H9 (cell line): ENCODE measurements at regions not wholly inside any gene's neighbourhood (a gene's known extent, or its start where the extent isn't known, plus 50 kb on each side); places are given as distances from the start of the nearest gene placed in this dataset.
"Not testable (repeated sequence)": the region's sequence is repeated elsewhere in the genome, so short reads cannot be mapped to it uniquely, and the experiment has no call there.

Source experiments
- DNase-seq: peaks from one replicate; pipeline ENCODE4 v3.0.0-alpha.2; 2017
- H2AFZ ChIP-seq: one replicate; pipeline ENCODE4 v1.6.1; 2013; ENCODE audit warnings: mild to moderate bottlenecking, low read length, control low read depth, moderate library complexity
- H2AK5ac ChIP-seq: 2 replicates; pipeline ENCODE4 v1.6.1; 2013; ENCODE audit warnings: low read length, control low read depth, mixed read lengths; ENCODE audit not compliant: insufficient read length
- H2BK120ac ChIP-seq: one replicate; pipeline ENCODE4 v1.6.1; 2013; ENCODE audit warnings: low read depth, mild to moderate bottlenecking, low read length, control low read depth, inconsistent platforms; ENCODE audit not compliant: poor library complexity, severe bottlenecking
- H2BK12ac ChIP-seq: 2 replicates; pipeline ENCODE4 v1.6.1; 2013; ENCODE audit warnings: low read length, control low read depth, mixed read lengths, low read depth; ENCODE audit not compliant: insufficient read length
- H2BK15ac ChIP-seq: 2 replicates; pipeline ENCODE4 v1.6.1; 2013; ENCODE audit warnings: low read depth, low read length, control low read depth
- H2BK20ac ChIP-seq: one replicate; pipeline ENCODE4 v1.6.1; 2013; ENCODE audit warnings: low read depth, mild to moderate bottlenecking, low read length, control low read depth, inconsistent platforms; ENCODE audit not compliant: poor library complexity, severe bottlenecking
- H2BK5ac ChIP-seq: 2 replicates; pipeline ENCODE4 v1.6.1; 2013; ENCODE audit warnings: low read length, control low read depth, mixed read lengths; ENCODE audit not compliant: insufficient read length
- H3K14ac ChIP-seq: 2 replicates; pipeline ENCODE4 v1.6.1; 2013; ENCODE audit warnings: low read length, control low read depth; ENCODE audit not compliant: insufficient read depth
- H3K18ac ChIP-seq: 2 replicates; pipeline ENCODE4 v1.6.1; 2013; ENCODE audit warnings: low read depth, mild to moderate bottlenecking, mixed read lengths, low read length, control low read depth; ENCODE audit not compliant: insufficient read length
- H3K23ac ChIP-seq: 2 replicates; pipeline ENCODE4 v1.6.1; 2013; ENCODE audit warnings: low read length, control low read depth, mixed read lengths, low read depth; ENCODE audit not compliant: insufficient read length
- H3K23me2 ChIP-seq: 2 replicates; pipeline ENCODE4 v1.6.1; 2013; ENCODE audit warnings: low read depth, mild to moderate bottlenecking, mixed read lengths, low read length, control low read depth; ENCODE audit not compliant: insufficient read length, poor library complexity, severe bottlenecking
- H3K27ac ChIP-seq: 2 replicates; pipeline ENCODE4 v1.5.1; 2013; ENCODE audit warnings: low read length, control low read depth, mixed read lengths, low read depth; ENCODE audit not compliant: insufficient read length
- H3K27me3 ChIP-seq: 2 replicates; pipeline ENCODE4 v1.6.1; 2013; ENCODE audit warnings: low read length, control low read depth, inconsistent platforms; ENCODE audit not compliant: insufficient read depth
- H3K4ac ChIP-seq: 2 replicates; pipeline ENCODE4 v1.6.1; 2013; ENCODE audit warnings: low read depth, mild to moderate bottlenecking, control low read depth, inconsistent platforms, low read length, moderate library complexity
- H3K4me1 ChIP-seq: 2 replicates; pipeline ENCODE4 v1.6.1; 2013; ENCODE audit warnings: low read length, control low read depth, inconsistent platforms; ENCODE audit not compliant: insufficient read depth
- H3K4me2 ChIP-seq: 2 replicates; pipeline ENCODE4 v1.6.1; 2013; ENCODE audit warnings: low read length, control low read depth, mixed read lengths; ENCODE audit not compliant: insufficient read length, insufficient read depth
- H3K56ac ChIP-seq: 2 replicates; pipeline ENCODE4 v1.6.1; 2013; ENCODE audit warnings: low read depth, mild to moderate bottlenecking, mixed read lengths, low read length, control low read depth; ENCODE audit not compliant: insufficient read length
- H3K79me1 ChIP-seq: 2 replicates; pipeline ENCODE4 v1.6.1; 2013; ENCODE audit warnings: low read depth, mild to moderate bottlenecking, moderate library complexity, low read length, control low read depth, inconsistent platforms; ENCODE audit not compliant: insufficient read depth, poor library complexity, severe bottlenecking
- H3K79me2 ChIP-seq: 2 replicates; pipeline ENCODE4 v1.6.1; 2013; ENCODE audit warnings: low read length, control low read depth, inconsistent platforms; ENCODE audit not compliant: insufficient read depth
- H3K9ac ChIP-seq: 2 replicates; pipeline ENCODE4 v1.6.1; 2013; ENCODE audit warnings: low read length, control low read depth, mixed read lengths; ENCODE audit not compliant: insufficient read length; ENCODE audit errors: extremely low read depth
- H3K9me3 ChIP-seq: one replicate; pipeline ENCODE4 v1.6.1; 2013; ENCODE audit warnings: low read depth, low read length, inconsistent platforms; ENCODE audit not compliant: control insufficient read depth
- H3T11ph ChIP-seq: one replicate; pipeline ENCODE4 v1.6.1; 2013; ENCODE audit warnings: mild to moderate bottlenecking, low read length, control low read depth, inconsistent platforms
- H4K20me1 ChIP-seq: one replicate; pipeline ENCODE4 v1.6.1; 2013; ENCODE audit not compliant: control insufficient read depth, insufficient read length, insufficient read depth
- H4K5ac ChIP-seq: 2 replicates; pipeline ENCODE4 v1.6.1; 2013; ENCODE audit warnings: low read depth, mild to moderate bottlenecking, mixed read lengths, low read length, control low read depth; ENCODE audit not compliant: insufficient read length
- H4K8ac ChIP-seq: replicated peaks from 2 replicates; pipeline ENCODE4 v1.6.1; 2013; ENCODE audit warnings: low read length, control low read depth, mixed read lengths, low read depth; ENCODE audit not compliant: insufficient read length
- H4K91ac ChIP-seq: 2 replicates; pipeline ENCODE4 v1.6.1; 2013; ENCODE audit warnings: low read depth, mild to moderate bottlenecking, moderate library complexity, mixed read lengths, low read length, control low read depth; ENCODE audit not compliant: insufficient read length
- H3K27ac Mint-ChIP-seq, 3 experiments: 2 replicates in 2 of 3; 3 replicates in 1 of 3; pipeline ENCODE4 v1.8.0; 2020 to 2021; ENCODE audit warnings: mixed read lengths in 3 of 3, mild to moderate bottlenecking in 1 of 3, moderate library complexity in 1 of 3
- H3K27me3 Mint-ChIP-seq: 2 replicates; pipeline ENCODE4 v1.8.0; 2021; ENCODE audit warnings: low read depth, mild to moderate bottlenecking, moderate library complexity, mixed read lengths
- H3K36me3 Mint-ChIP-seq, 3 experiments: 2 replicates in 2 of 3; 3 replicates in 1 of 3; pipeline ENCODE4 v1.8.0; 2020 to 2021; ENCODE audit warnings: low read depth in 3 of 3, mixed read lengths in 3 of 3; ENCODE audit not compliant: insufficient read depth in 1 of 3
- H3K4me1 Mint-ChIP-seq, 2 experiments: 2 replicates each; pipeline ENCODE4 v1.8.0; 2020; ENCODE audit warnings: mixed read lengths in 2 of 2
- H3K4me3 Mint-ChIP-seq, 2 experiments: 2 replicates in 1 of 2; 3 replicates in 1 of 2; pipeline ENCODE4 v1.8.0; 2020 to 2021; ENCODE audit warnings: mild to moderate bottlenecking in 2 of 2, mixed read lengths in 2 of 2, moderate library complexity in 1 of 2
- H3K9me3 Mint-ChIP-seq, 2 experiments: 2 replicates in 1 of 2; 3 replicates in 1 of 2; pipeline ENCODE4 v1.8.0; 2020; ENCODE audit warnings: mild to moderate bottlenecking in 2 of 2, mixed read lengths in 2 of 2, moderate library complexity in 1 of 2
- CTCF ChIP-seq: fragments of 200-600 bp; sonication (generic); conservative IDR thresholded peaks from 3 replicates; pipeline ENCODE4 v1.8.0; 2021; ENCODE audit warnings: antibody characterized with exemption, mild to moderate bottlenecking
- WGBS: extraction: QIAGEN DNeasy Blood & Tissue Kit; methylation state at CpG from one replicate; pipeline ENCODE4 v1.1.7; 2013; ENCODE audit warnings: missing lambda C conversion rate, low lambda C conversion rate, mixed read lengths; ENCODE audit not compliant: insufficient read length; ENCODE audit errors: extremely low coverage; 5-methylcytosine and 5-hydroxymethylcytosine counted together

GRCh38 chr9:42388846-42389245 lies 205.4 kb downstream of the SPATA31A6 start:
- Mint-ChIP-seq H3K36me3 (no peaks in the 10 kb centered on the region), H3K4me3 (no peak overlapping the region), H3K4me1 (peaks cover 0 to 3% of the 10 kb centered on the region in 2 experiments; a peak in 1 of 4 replicates), H3K27ac (no peak overlapping the region), H3K27me3 (peaks cover 2% of the 10 kb centered on the region; the same call in 1 of the 2 replicates), H3K9me3 (peaks cover 0 to 2% of the 10 kb centered on the region in 2 experiments; a peak in 1 of 5 replicates)
- H2BK120ac ChIP-seq = no peak overlapping the region
- H3K4ac ChIP-seq = no peak overlapping the region
- no peaks in the 10 kb centered on the region for H3K23me2 ChIP-seq
- H4K5ac ChIP-seq = no peak overlapping the region
- H2BK5ac ChIP-seq = no peak overlapping the region
- H3K9ac ChIP-seq = no peak overlapping the region
- H2BK20ac ChIP-seq = no peak overlapping the region
- H3K27me3 ChIP-seq = no peaks in the 10 kb centered on the region
- H3K14ac ChIP-seq = no peak overlapping the region
- no peak overlapping the region for H3T11ph ChIP-seq
- no peak for TF ChIP-seq CTCF
- WGBS = no CpG with 5 or more reads among the region's 6 CpGs
- no peak overlapping the region for H2BK15ac ChIP-seq
- H2AFZ ChIP-seq = no peak overlapping the region
- H3K4me2 ChIP-seq = no peak overlapping the region
- no peak overlapping the region for H2AK5ac ChIP-seq
- H4K8ac ChIP-seq = no peak overlapping the region
- H3K4me1 ChIP-seq = no peaks in the 10 kb centered on the region
- no peak overlapping the region for H3K27ac ChIP-seq
- no peak overlapping the region for H3K23ac ChIP-seq
- no peaks in the 10 kb centered on the region for H4K20me1 ChIP-seq
- no peak for DNase-seq
- H3K56ac ChIP-seq = no peak overlapping the region
- no peaks in the 10 kb centered on the region for H3K79me2 ChIP-seq
- no peaks in the 10 kb centered on the region for H3K79me1 ChIP-seq
- H4K91ac ChIP-seq = no peak overlapping the region
- no peak overlapping the region for H3K18ac ChIP-seq
- H2BK12ac ChIP-seq = no peak overlapping the region
- H3K9me3 ChIP-seq = no peaks in the 10 kb centered on the region

- not testable (repeated sequence) for H2AK5ac ChIP-seq, H3K56ac ChIP-seq, H3K79me1 ChIP-seq, H3K36me3 Mint-ChIP-seq, H3K4ac ChIP-seq, H4K20me1 ChIP-seq, H3K4me1 Mint-ChIP-seq, H3K18ac ChIP-seq, H3K27me3 Mint-ChIP-seq, H2BK20ac ChIP-seq, H4K8ac ChIP-seq, H3K4me1 ChIP-seq, H3K27ac ChIP-seq, H3K14ac ChIP-seq, H2BK15ac ChIP-seq, H2BK5ac ChIP-seq, H3K27ac Mint-ChIP-seq, H2BK120ac ChIP-seq, H3K9me3 ChIP-seq, H3K9me3 Mint-ChIP-seq, H2BK12ac ChIP-seq, H3K4me3 Mint-ChIP-seq, H3K9ac ChIP-seq, H3K4me2 ChIP-seq, H4K91ac ChIP-seq, H3K23me2 ChIP-seq, H3K27me3 ChIP-seq, H4K5ac ChIP-seq, H2AFZ ChIP-seq, H3K23ac ChIP-seq, H3K79me2 ChIP-seq, H3T11ph ChIP-seq, DNase-seq
- no CpG with 5 or more reads among the region's 5 CpGs for WGBS
Measured at GRCh38 chr9:42392773-42393455, 209.5 kb downstream of the SPATA31A6 start.
